HEK293T (cell line): ENCODE measurements at regions not wholly inside any gene's neighbourhood (a gene's known extent, or its start where the extent isn't known, plus 50 kb on each side); places are given as distances from the start of the nearest gene placed in this dataset.
"Not testable (repeated sequence)": the region's sequence is repeated elsewhere in the genome, so short reads cannot be mapped to it uniquely, and the experiment has no call there.

Experiments used
- BHLHE40 ChIP-seq: fragments of 450-650 bp; IDR thresholded peaks from 2 replicates; pipeline ENCODE4 v1.6.1; 2016; ENCODE audit warnings: mild to moderate bottlenecking, moderate library complexity, borderline replicate concordance
- ELF4 ChIP-seq: fragments of 450-650 bp; IDR thresholded peaks from 2 replicates; pipeline ENCODE4 v1.6.1; 2017; ENCODE audit warnings: antibody characterized with exemption
- FOXA1 ChIP-seq: fragments of 450-650 bp; IDR thresholded peaks from 2 replicates; pipeline ENCODE4 v1.6.1; 2016; ENCODE audit warnings: mild to moderate bottlenecking
- FOXK2 ChIP-seq: fragments of 450-650 bp; IDR thresholded peaks from 2 replicates; pipeline ENCODE4 v1.6.1; 2016; ENCODE audit warnings: mild to moderate bottlenecking
- FOXM1 ChIP-seq: fragments of 450-650 bp; IDR thresholded peaks from 2 replicates; pipeline ENCODE4 v1.6.1; 2017; ENCODE audit warnings: mild to moderate bottlenecking, borderline replicate concordance
- HDGF ChIP-seq: fragments of 450-650 bp; IDR thresholded peaks from 2 replicates; pipeline ENCODE4 v1.6.1; 2017; ENCODE audit warnings: antibody characterized with exemption, borderline replicate concordance
- LEF1 ChIP-seq: fragments of 450-650 bp; IDR thresholded peaks from 2 replicates; pipeline ENCODE4 v1.6.1; 2017; ENCODE audit warnings: mild to moderate bottlenecking, borderline replicate concordance
- NFRKB ChIP-seq: fragments of 450-650 bp; IDR thresholded peaks from 2 replicates; pipeline ENCODE4 v1.6.1; 2016; ENCODE audit warnings: mild to moderate bottlenecking, moderate library complexity
- SP1 ChIP-seq: fragments of 450-650 bp; IDR thresholded peaks from 2 replicates; pipeline ENCODE4 v1.6.1; 2017
- SUZ12 ChIP-seq: fragments of 450-650 bp; IDR thresholded peaks from 2 replicates; pipeline ENCODE4 v1.6.1; 2016; ENCODE audit warnings: mild to moderate bottlenecking
- ZNF384 ChIP-seq: fragments of 450-650 bp; IDR thresholded peaks from 2 replicates; pipeline ENCODE4 v1.6.1; 2016
- TF ChIP-seq, protein P1 (sequence below): fragments of 450-650 bp; IDR thresholded peaks from 2 replicates; pipeline ENCODE4 v1.6.1; 2016

- TF ChIP-seq SP1, NFRKB, HDGF, FOXM1, LEF1, FOXA1, FOXK2, ZNF384, SUZ12, BHLHE40, ELF4: not testable (repeated sequence)
- TF ChIP-seq, protein P1, sequence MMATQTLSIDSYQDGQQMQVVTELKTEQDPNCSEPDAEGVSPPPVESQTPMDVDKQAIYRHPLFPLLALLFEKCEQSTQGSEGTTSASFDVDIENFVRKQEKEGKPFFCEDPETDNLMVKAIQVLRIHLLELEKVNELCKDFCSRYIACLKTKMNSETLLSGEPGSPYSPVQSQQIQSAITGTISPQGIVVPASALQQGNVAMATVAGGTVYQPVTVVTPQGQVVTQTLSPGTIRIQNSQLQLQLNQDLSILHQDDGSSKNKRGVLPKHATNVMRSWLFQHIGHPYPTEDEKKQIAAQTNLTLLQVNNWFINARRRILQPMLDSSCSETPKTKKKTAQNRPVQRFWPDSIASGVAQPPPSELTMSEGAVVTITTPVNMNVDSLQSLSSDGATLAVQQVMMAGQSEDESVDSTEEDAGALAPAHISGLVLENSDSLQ = not testable (repeated sequence)
Measured at GRCh38 chr22:26972915-26973314, 315.5 kb downstream of the MIAT start.
